Natural killer cell (primary cell): ENCODE measurements at regions not wholly inside any gene's neighbourhood (a gene's known extent, or its start where the extent isn't known, plus 50 kb on each side); places are given as distances from the start of the nearest gene placed in this dataset.

Source experiments
- ATAC-seq, 3 donors: fragments of 150-1000 bp in 2 of 3; fragments of 200-7000 bp in 1 of 3; cut with Tn5 transposase; 1 replicate in 1 of 3; 2 replicates in 2 of 3; pipeline ENCODE4 v1.10.0; 2021; ENCODE audit warnings: mild to moderate bottlenecking in 2 of 3, moderate library complexity in 2 of 3
- DNase-seq, 2 donors: peaks; one replicate each; pipeline versions ENCODE4 v3.0.0 to v3.0.0-alpha.2; 2013 to 2021; ENCODE audit warnings: mixed read lengths in 1 of 2
- H3K27ac ChIP-seq: one replicate; pipeline ENCODE4 v1.5.1; 2013; ENCODE audit warnings: mild to moderate bottlenecking, low read length
- H3K27me3 ChIP-seq: one replicate; pipeline ENCODE4 v1.6.1; 2013; ENCODE audit warnings: low read length; ENCODE audit not compliant: control insufficient read depth, insufficient read depth
- H3K36me3 ChIP-seq: one replicate; pipeline ENCODE4 v1.6.1; 2013; ENCODE audit warnings: low read length; ENCODE audit not compliant: control insufficient read depth, insufficient read depth
- H3K4me1 ChIP-seq: one replicate; pipeline ENCODE4 v1.6.1; 2013; ENCODE audit warnings: low read length; ENCODE audit not compliant: control insufficient read depth, insufficient read depth
- H3K4me3 ChIP-seq: one replicate; pipeline ENCODE4 v1.5.1; 2013; ENCODE audit warnings: low read length
- H3K9me3 ChIP-seq: one replicate; pipeline ENCODE4 v1.6.1; 2013; ENCODE audit warnings: low read length; ENCODE audit not compliant: control insufficient read depth, insufficient read depth
- H3K27ac Mint-ChIP-seq, 2 donors: one replicate each; pipeline ENCODE4 v1.8.0; 2022; ENCODE audit warnings: mild to moderate bottlenecking in 2 of 2, mixed read lengths in 2 of 2, moderate library complexity in 1 of 2
- H3K27me3 Mint-ChIP-seq, 2 donors: one replicate each; pipeline ENCODE4 v1.8.0; 2022; ENCODE audit warnings: low read depth in 2 of 2, mixed read lengths in 2 of 2
- H3K36me3 Mint-ChIP-seq: one replicate; pipeline ENCODE4 v1.8.0; 2022; ENCODE audit warnings: mixed read lengths
- H3K4me1 Mint-ChIP-seq, 2 donors: one replicate each; pipeline ENCODE4 v1.8.0; 2022; ENCODE audit warnings: mixed read lengths in 2 of 2
- H3K4me3 Mint-ChIP-seq: one replicate; pipeline ENCODE4 v1.8.0; 2022; ENCODE audit warnings: mild to moderate bottlenecking, moderate library complexity, mixed read lengths
- H3K9me3 Mint-ChIP-seq, 2 donors: one replicate each; pipeline ENCODE4 v1.8.0; 2022; ENCODE audit warnings: mixed read lengths in 2 of 2
- WGBS: methylation state at CpG from one replicate; pipeline ENCODE4 v1.1.7; 2013; ENCODE audit warnings: missing lambda C conversion rate; ENCODE audit not compliant: insufficient coverage; 5-methylcytosine and 5-hydroxymethylcytosine counted together
- intact Hi-C: fragments of 100-400 bp; cut with micrococcal nuclease; formaldehyde crosslinking; loops from one replicate; pipeline ENCODE4 v1.14.2; 2022
- TF ChIP-seq, protein P1 (sequence below): fragments of 200-600 bp; IDR thresholded peaks from one replicate; pipeline ENCODE4 v1.8.0; 2022; ENCODE audit warnings: antibody characterized with exemption

DNA sequence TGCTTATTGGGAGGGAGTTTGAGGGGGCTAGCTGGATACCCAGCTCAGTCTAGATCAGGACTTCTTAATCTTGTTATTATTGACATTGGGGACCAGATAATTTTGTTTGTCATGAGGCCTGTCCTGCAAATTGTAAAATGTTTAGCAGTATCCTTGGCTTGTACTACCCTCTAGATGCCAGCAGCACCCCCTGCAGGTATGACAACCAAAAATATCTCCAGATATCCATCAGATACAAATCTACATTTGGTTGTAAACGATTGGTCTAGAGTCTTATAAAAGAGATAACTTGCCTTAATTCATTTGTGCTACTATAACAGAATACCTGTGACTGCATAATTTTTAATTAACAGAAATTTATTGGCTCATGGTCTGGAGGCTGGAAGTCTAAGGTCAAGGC, 1232.2 kb downstream of the XPNPEP1 start:
- no peak overlapping the region for H3K27ac ChIP-seq
- Mint-ChIP-seq H3K27me3 (no peaks in the 10 kb centered on the region), H3K36me3 (no peaks in the 10 kb centered on the region), H3K4me1 (no peaks in the 10 kb centered on the region), H3K27ac (no peak overlapping the region), H3K9me3 (peaks cover 5 to 8% of the 10 kb centered on the region in 2 donors), H3K4me3 (no peak overlapping the region)
- H3K4me3 ChIP-seq: no peak overlapping the region
- no peaks in the 10 kb centered on the region for H3K36me3 ChIP-seq
- H3K27me3 ChIP-seq: no peaks in the 10 kb centered on the region
- peaks cover 6% of the 10 kb centered on the region for H3K9me3 ChIP-seq
- TF ChIP-seq, protein P1, sequence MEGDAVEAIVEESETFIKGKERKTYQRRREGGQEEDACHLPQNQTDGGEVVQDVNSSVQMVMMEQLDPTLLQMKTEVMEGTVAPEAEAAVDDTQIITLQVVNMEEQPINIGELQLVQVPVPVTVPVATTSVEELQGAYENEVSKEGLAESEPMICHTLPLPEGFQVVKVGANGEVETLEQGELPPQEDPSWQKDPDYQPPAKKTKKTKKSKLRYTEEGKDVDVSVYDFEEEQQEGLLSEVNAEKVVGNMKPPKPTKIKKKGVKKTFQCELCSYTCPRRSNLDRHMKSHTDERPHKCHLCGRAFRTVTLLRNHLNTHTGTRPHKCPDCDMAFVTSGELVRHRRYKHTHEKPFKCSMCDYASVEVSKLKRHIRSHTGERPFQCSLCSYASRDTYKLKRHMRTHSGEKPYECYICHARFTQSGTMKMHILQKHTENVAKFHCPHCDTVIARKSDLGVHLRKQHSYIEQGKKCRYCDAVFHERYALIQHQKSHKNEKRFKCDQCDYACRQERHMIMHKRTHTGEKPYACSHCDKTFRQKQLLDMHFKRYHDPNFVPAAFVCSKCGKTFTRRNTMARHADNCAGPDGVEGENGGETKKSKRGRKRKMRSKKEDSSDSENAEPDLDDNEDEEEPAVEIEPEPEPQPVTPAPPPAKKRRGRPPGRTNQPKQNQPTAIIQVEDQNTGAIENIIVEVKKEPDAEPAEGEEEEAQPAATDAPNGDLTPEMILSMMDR: no peak
- H3K4me1 ChIP-seq: no peaks in the 10 kb centered on the region
- ATAC-seq (no peak), DNase-seq (no peak)
- no CpG with 5 or more reads among the region's 1 CpG for WGBS
- intact Hi-C loops: no loop called here

DNA sequence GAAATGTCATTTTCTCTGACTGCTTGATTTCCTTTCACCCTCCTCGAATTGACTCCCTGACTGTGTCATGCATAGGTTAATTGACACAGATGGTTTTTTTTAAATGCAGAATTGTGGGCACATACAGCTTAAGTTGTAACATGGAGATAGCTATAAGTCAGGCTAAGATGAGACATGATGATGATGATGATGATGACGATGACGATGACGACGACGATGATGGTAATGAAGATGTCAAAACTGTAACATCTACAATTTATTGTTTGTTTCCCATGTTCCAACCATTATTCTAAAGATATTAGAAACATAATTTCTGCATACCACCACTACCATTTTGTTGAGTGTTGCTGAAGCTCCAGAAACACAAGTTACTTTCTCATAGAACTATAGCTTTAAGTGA, 1232.8 kb downstream of the XPNPEP1 start:
- no peaks in the 10 kb centered on the region for H3K27me3 ChIP-seq
- Mint-ChIP-seq H3K36me3 (no peaks in the 10 kb centered on the region), H3K9me3 (peaks cover 5% of the 10 kb centered on the region in 2 donors), H3K27ac (no peak overlapping the region), H3K4me1 (no peaks in the 10 kb centered on the region), H3K27me3 (no peaks in the 10 kb centered on the region), H3K4me3 (no peak overlapping the region)
- H3K4me1 ChIP-seq: no peaks in the 10 kb centered on the region
- H3K9me3 ChIP-seq: peaks cover 8% of the 10 kb centered on the region
- TF ChIP-seq, protein P1: no peak
- ATAC-seq: no peak
- H3K4me3 ChIP-seq: no peak overlapping the region
- 82% methylated on average over 6 of the region's 6 CpGs for WGBS
- intact Hi-C loops: no loop called here
- H3K27ac ChIP-seq: no peak overlapping the region
- DNase-seq: no peak
- H3K36me3 ChIP-seq: no peaks in the 10 kb centered on the region

DNA sequence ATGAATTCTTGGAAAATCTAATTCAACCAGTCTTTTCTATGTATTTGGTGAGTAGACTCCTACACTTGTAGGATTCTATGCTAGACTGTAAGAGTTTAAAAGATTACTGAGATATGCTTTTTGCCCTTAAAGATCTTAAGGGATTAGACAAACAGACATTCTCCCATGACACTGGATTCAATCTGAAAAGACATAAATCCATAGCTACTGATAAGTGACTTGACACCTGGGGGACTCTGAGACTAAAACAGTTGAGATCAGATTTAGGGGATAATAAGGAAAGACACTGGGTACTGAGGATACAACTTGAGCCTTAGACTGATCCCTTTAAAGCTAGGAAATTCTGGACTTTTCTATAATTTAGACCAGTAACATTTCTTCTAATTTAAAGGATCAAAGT, 1233.4 kb downstream of the XPNPEP1 start:
- no peak for ATAC-seq
- Mint-ChIP-seq H3K9me3 (peaks cover 4 to 6% of the 10 kb centered on the region in 2 donors), H3K4me3 (no peak overlapping the region)

DNA sequence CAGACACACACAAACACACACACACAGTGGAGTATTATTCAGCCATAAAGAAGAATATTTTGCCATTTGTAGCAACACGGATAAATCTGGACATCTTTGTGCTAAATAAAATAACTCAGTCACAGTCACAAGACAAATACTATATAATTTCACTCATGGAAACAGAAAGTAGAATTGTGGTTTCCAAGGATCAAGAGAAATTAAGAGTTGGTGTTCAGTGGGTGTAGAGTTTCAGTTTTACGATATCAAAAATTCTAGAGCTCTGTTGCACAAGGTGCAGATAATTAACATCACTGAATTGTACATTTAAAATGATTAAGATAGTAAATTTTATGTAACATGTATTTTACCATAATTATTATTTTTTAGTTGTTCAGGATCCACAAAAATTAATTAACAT, 1235.0 kb downstream of the XPNPEP1 start:
- H3K27me3 ChIP-seq: no peaks in the 10 kb centered on the region
- no peaks in the 10 kb centered on the region for H3K4me1 ChIP-seq
- no peak overlapping the region for H3K4me3 ChIP-seq
- no peak overlapping the region for H3K4me3 Mint-ChIP-seq
- intact Hi-C loops: no loop called here
- H3K27ac ChIP-seq: no peak overlapping the region
- TF ChIP-seq, protein P1: no peak
- H3K36me3 Mint-ChIP-seq: no peaks in the 10 kb centered on the region
- peaks cover 5 to 9% of the 10 kb centered on the region in 2 donors for H3K9me3 Mint-ChIP-seq
- H3K36me3 ChIP-seq: no peaks in the 10 kb centered on the region
- WGBS: no CpG with 5 or more reads among the region's 2 CpGs
- no peak for ATAC-seq
- peaks cover 2% of the 10 kb centered on the region for H3K9me3 ChIP-seq
- no peaks in the 10 kb centered on the region for H3K27me3 Mint-ChIP-seq
- no peak overlapping the region for H3K27ac Mint-ChIP-seq
- H3K4me1 Mint-ChIP-seq: no peaks in the 10 kb centered on the region
- no peak for DNase-seq

More for the DNA sequence above, 1233.4 kb downstream of the XPNPEP1 start:
- no peak for DNase-seq
- TF ChIP-seq, protein P1: no peak
- no peaks in the 10 kb centered on the region for H3K4me1 Mint-ChIP-seq
- H3K36me3 Mint-ChIP-seq: no peaks in the 10 kb centered on the region
- H3K27ac Mint-ChIP-seq: no peak overlapping the region
- no peaks in the 10 kb centered on the region for H3K36me3 ChIP-seq
- H3K4me3 ChIP-seq: no peak overlapping the region
- H3K27me3 ChIP-seq: no peaks in the 10 kb centered on the region
- no peaks in the 10 kb centered on the region for H3K27me3 Mint-ChIP-seq
- H3K27ac ChIP-seq: no peak overlapping the region
- peaks cover 8% of the 10 kb centered on the region for H3K9me3 ChIP-seq
- intact Hi-C loops: no loop called here
- H3K4me1 ChIP-seq: no peaks in the 10 kb centered on the region
